ENCODE measurements at regions not wholly inside any gene's neighbourhood (a gene's known extent, or its start where the extent isn't known, plus 50 kb on each side); places are given as distances from the start of the nearest gene placed in this dataset.

- Histone ChIP-seq H3K9ac (ENCODE audit: insufficient read length) (no peak overlapping the region), H3K27ac (no peak overlapping the region), H3K9me3 (ENCODE audit: low read depth, low read length) (no peaks in the 10 kb centered on the region), H3K4me3 (no peak overlapping the region), H3K36me3 (ENCODE audit: insufficient read depth, low read length) (no peaks in the 10 kb centered on the region)
- no peak for TF ChIP-seq POLR2AphosphoS5 (IDR thresholded peaks at IDR 0.05; ENCODE audit: borderline replicate concordance, low read depth, low read length)
- TF ChIP-seq FOXP2 (optimal IDR thresholded peaks at IDR 0.05; ENCODE audit: control extremely low read depth, extremely low read length, insufficient read depth): no peak
- no peak for TF ChIP-seq EZH2 (IDR thresholded peaks at IDR 0.05)
- DNase-seq (ENCODE audit: low read depth, low spot score): no peak
Observed at GRCh38 chr13:71082631-71083030, 784.4 kb downstream of the DACH1 start.

- Histone ChIP-seq H3K36me3 (ENCODE audit: insufficient read depth, low read length) (no peaks in the 10 kb centered on the region), H3K4me3 (no peak overlapping the region), H3K9me3 (ENCODE audit: low read depth, low read length) (no peaks in the 10 kb centered on the region), H3K27ac (no peak overlapping the region), H3K9ac (ENCODE audit: insufficient read length) (no peak overlapping the region)
- TF ChIP-seq POLR2AphosphoS5 (IDR thresholded peaks at IDR 0.05; ENCODE audit: borderline replicate concordance, low read depth, low read length) (no peak), FOXP2 (optimal IDR thresholded peaks at IDR 0.05; ENCODE audit: control extremely low read depth, extremely low read length, insufficient read depth) (no peak), EZH2 (IDR thresholded peaks at IDR 0.05) (no peak)
- no peak for DNase-seq (ENCODE audit: low read depth, low spot score)
Observed at GRCh38 chr13:71079638-71080037, 787.4 kb downstream of the DACH1 start.

GRCh38 chr13:71068041-71068440 is 799.0 kb downstream of the DACH1 start:
- no peak for TF ChIP-seq POLR2AphosphoS5 (IDR thresholded peaks at IDR 0.05; ENCODE audit: borderline replicate concordance, low read depth, low read length)
- no peak for TF ChIP-seq FOXP2 (optimal IDR thresholded peaks at IDR 0.05; ENCODE audit: control extremely low read depth, extremely low read length, insufficient read depth)
- no peak for TF ChIP-seq EZH2 (IDR thresholded peaks at IDR 0.05)
- H3K27ac ChIP-seq: no peak overlapping the region
- H3K9ac ChIP-seq (ENCODE audit: insufficient read length): no peak overlapping the region
- DNase-seq (ENCODE audit: low read depth, low spot score): no peak
- no peak overlapping the region for H3K4me3 ChIP-seq
- H3K9me3 ChIP-seq (ENCODE audit: low read depth, low read length): no peaks in the 10 kb centered on the region
- no peaks in the 10 kb centered on the region for H3K36me3 ChIP-seq (ENCODE audit: insufficient read depth, low read length)

- Histone ChIP-seq H3K27ac (no peak overlapping the region), H3K9ac (ENCODE audit: insufficient read length) (no peak overlapping the region), H3K9me3 (ENCODE audit: low read depth, low read length) (no peaks in the 10 kb centered on the region), H3K36me3 (ENCODE audit: insufficient read depth, low read length) (no peaks in the 10 kb centered on the region), H3K4me3 (no peak overlapping the region)
- no peak for DNase-seq (ENCODE audit: low read depth, low spot score)
- no peak for TF ChIP-seq POLR2AphosphoS5 (IDR thresholded peaks at IDR 0.05; ENCODE audit: borderline replicate concordance, low read depth, low read length)
- TF ChIP-seq FOXP2 (optimal IDR thresholded peaks at IDR 0.05; ENCODE audit: control extremely low read depth, extremely low read length, insufficient read depth): no peak
- no peak for TF ChIP-seq EZH2 (IDR thresholded peaks at IDR 0.05)
Observed at GRCh38 chr13:71067165-71067815, 799.7 kb downstream of the DACH1 start.

GRCh38 chr13:71056581-71056980 is 810.4 kb downstream of the DACH1 start:
- H3K4me3 ChIP-seq: no peak overlapping the region
- no peak overlapping the region for H3K27ac ChIP-seq
- no peak overlapping the region for H3K9ac ChIP-seq (ENCODE audit: insufficient read length)

GRCh38 chr13:71055644-71056043 is 811.4 kb downstream of the DACH1 start:
- H3K27ac ChIP-seq: no peak overlapping the region
- no peaks in the 10 kb centered on the region for H3K36me3 ChIP-seq (ENCODE audit: insufficient read depth, low read length)
- H3K4me3 ChIP-seq: no peak overlapping the region
- DNase-seq (ENCODE audit: low read depth, low spot score): no peak
- H3K9ac ChIP-seq (ENCODE audit: insufficient read length): no peak overlapping the region
- no peaks in the 10 kb centered on the region for H3K9me3 ChIP-seq (ENCODE audit: low read depth, low read length)
- TF ChIP-seq EZH2 (IDR thresholded peaks at IDR 0.05): no peak
- no peak for TF ChIP-seq FOXP2 (optimal IDR thresholded peaks at IDR 0.05; ENCODE audit: control extremely low read depth, extremely low read length, insufficient read depth)
- TF ChIP-seq POLR2AphosphoS5 (IDR thresholded peaks at IDR 0.05; ENCODE audit: borderline replicate concordance, low read depth, low read length): no peak

More at GRCh38 chr13:71056581-71056980, 810.4 kb downstream of the DACH1 start:
- H3K36me3 ChIP-seq (ENCODE audit: insufficient read depth, low read length): no peaks in the 10 kb centered on the region
- no peak for DNase-seq (ENCODE audit: low read depth, low spot score)
- no peaks in the 10 kb centered on the region for H3K9me3 ChIP-seq (ENCODE audit: low read depth, low read length)
- TF ChIP-seq POLR2AphosphoS5 (IDR thresholded peaks at IDR 0.05; ENCODE audit: borderline replicate concordance, low read depth, low read length): no peak
- TF ChIP-seq EZH2 (IDR thresholded peaks at IDR 0.05): no peak
- TF ChIP-seq FOXP2 (optimal IDR thresholded peaks at IDR 0.05; ENCODE audit: control extremely low read depth, extremely low read length, insufficient read depth): no peak

GRCh38 chr13:71055047-71055446 is 812.0 kb downstream of the DACH1 start:
- H3K36me3 ChIP-seq (ENCODE audit: insufficient read depth, low read length): no peaks in the 10 kb centered on the region
- TF ChIP-seq FOXP2 (optimal IDR thresholded peaks at IDR 0.05; ENCODE audit: control extremely low read depth, extremely low read length, insufficient read depth) (no peak), EZH2 (IDR thresholded peaks at IDR 0.05) (no peak), POLR2AphosphoS5 (IDR thresholded peaks at IDR 0.05; ENCODE audit: borderline replicate concordance, low read depth, low read length) (no peak)
- H3K9ac ChIP-seq (ENCODE audit: insufficient read length): no peak overlapping the region
- no peak overlapping the region for H3K27ac ChIP-seq
- no peak for DNase-seq (ENCODE audit: low read depth, low spot score)
- H3K4me3 ChIP-seq: no peak overlapping the region
- H3K9me3 ChIP-seq (ENCODE audit: low read depth, low read length): no peaks in the 10 kb centered on the region

GRCh38 chr13:71054358-71054757 is 812.6 kb downstream of the DACH1 start:
- no peak overlapping the region for H3K27ac ChIP-seq
- no peak for DNase-seq (ENCODE audit: low read depth, low spot score)
- H3K9me3 ChIP-seq (ENCODE audit: low read depth, low read length): no peaks in the 10 kb centered on the region
- no peak for TF ChIP-seq EZH2 (IDR thresholded peaks at IDR 0.05)
- H3K4me3 ChIP-seq: no peak overlapping the region
- no peak overlapping the region for H3K9ac ChIP-seq (ENCODE audit: insufficient read length)
- H3K36me3 ChIP-seq (ENCODE audit: insufficient read depth, low read length): no peaks in the 10 kb centered on the region

GRCh38 chr13:71051573-71051972 is 815.4 kb downstream of the DACH1 start:
- TF ChIP-seq POLR2AphosphoS5 (IDR thresholded peaks at IDR 0.05; ENCODE audit: borderline replicate concordance, low read depth, low read length) (no peak), FOXP2 (optimal IDR thresholded peaks at IDR 0.05; ENCODE audit: control extremely low read depth, extremely low read length, insufficient read depth) (no peak), EZH2 (IDR thresholded peaks at IDR 0.05) (no peak)
- Histone ChIP-seq H3K27ac (no peak overlapping the region), H3K36me3 (ENCODE audit: insufficient read depth, low read length) (no peaks in the 10 kb centered on the region)

More at GRCh38 chr13:71051573-71051972, 815.4 kb downstream of the DACH1 start:
- Histone ChIP-seq H3K9ac (ENCODE audit: insufficient read length) (no peak overlapping the region), H3K9me3 (ENCODE audit: low read depth, low read length) (no peaks in the 10 kb centered on the region), H3K4me3 (no peak overlapping the region)
- no peak for DNase-seq (ENCODE audit: low read depth, low spot score)

Data from SK-N-MC (cell line).